Endothelial cell of umbilical vein (primary cell): ENCODE measurements at regions not wholly inside any gene's neighbourhood (a gene's known extent, or its start where the extent isn't known, plus 50 kb on each side); places are given as distances from the start of the nearest gene placed in this dataset.

Source experiments
- BruUV-seq: library from RNA; stranded (reverse); fragments of 400-500 nt; replicated peaks from 2 replicates; lab custom pipeline; 2021; lab: Mats Ljungman, UMichigan
- CTCF ChIA-PET: fragments of 300-600, 350-600 bp; sonication (Branson Sonifier 250); formaldehyde crosslinking; loops from one replicate; lab custom pipeline; 2021; ENCODE audit warnings: antibody characterized with exemption, inconsistent platforms; lab: Charles Lee
- POLR2A ChIA-PET: fragments of 300-600, 350-600 bp; sonication (Branson Sonifier 250); formaldehyde crosslinking; loops from one replicate; lab custom pipeline; 2021; ENCODE audit warnings: antibody characterized with exemption, inconsistent platforms; lab: Charles Lee
- DNase-seq: peaks from one replicate; pipeline ENCODE4 v3.0.0-alpha.2; 2011; ENCODE audit warnings: low read depth, low spot score
- FAIRE-seq: peaks from 2 replicates; lab custom pipeline; 2011; peaks lifted over from hg19 to GRCh38; lab: Jason Lieb, UNC
- H2AFZ ChIP-seq: 2 replicates; pipeline ENCODE4 v1.6.0; 2012; ENCODE audit warnings: low read depth, low read length, control low read depth, inconsistent platforms
- H3K27ac ChIP-seq: 2 replicates; pipeline ENCODE4 v1.5.1; 2011; ENCODE audit warnings: low read depth, mild to moderate bottlenecking, control low read depth, low read length, moderate library complexity; ENCODE audit not compliant: insufficient read depth
- H3K27me3 ChIP-seq, 2 experiments: 2 replicates each; pipeline versions ENCODE4 v1.6.0 to v1.6.1; 2011; ENCODE audit warnings: low read length in 2 of 2, mixed read lengths in 1 of 2; ENCODE audit not compliant: control insufficient read depth in 2 of 2, insufficient read depth in 2 of 2
- H3K36me3 ChIP-seq, 2 experiments: 2 replicates in 1 of 2; 3 replicates in 1 of 2; pipeline ENCODE4 v1.5.1; 2011; ENCODE audit warnings: low read length in 2 of 2, mild to moderate bottlenecking in 1 of 2, moderate library complexity in 1 of 2; ENCODE audit not compliant: control insufficient read depth in 2 of 2, insufficient read depth in 2 of 2; ENCODE audit errors: extremely low read depth in 1 of 2
- H3K4me1 ChIP-seq: 3 replicates; pipeline ENCODE4 v1.5.1; 2011; ENCODE audit warnings: mild to moderate bottlenecking, low read length; ENCODE audit not compliant: control insufficient read depth, insufficient read depth; ENCODE audit errors: extremely low read depth
- H3K4me2 ChIP-seq: 2 replicates; pipeline ENCODE4 v1.6.1; 2011; ENCODE audit warnings: low read length, control low read depth, mixed read lengths; ENCODE audit not compliant: insufficient read depth
- H3K4me3 ChIP-seq, 3 experiments: fragments of 200-600 bp in 1 of 3; sonication (generic), shearing (Covaris generic) in 1 of 3; replicated peaks in 1 of 3; 2 replicates each; pipeline ENCODE4 v1.5.1; 2011 to 2016; ENCODE audit warnings: control low read depth in 3 of 3, low read length in 3 of 3, mild to moderate bottlenecking in 2 of 3, inconsistent platforms in 1 of 3, low read depth in 1 of 3, moderate library complexity in 1 of 3; ENCODE audit not compliant: insufficient read depth in 1 of 3
- H3K79me2 ChIP-seq: 2 replicates; pipeline ENCODE4 v1.6.0; 2012; ENCODE audit warnings: low read length, inconsistent platforms; ENCODE audit not compliant: control insufficient read depth, insufficient read depth
- H3K9ac ChIP-seq: replicated peaks from 2 replicates; pipeline ENCODE3; 2011; ENCODE audit warnings: low read length, control low read depth; ENCODE audit not compliant: insufficient read depth; ENCODE audit errors: extremely low read depth
- H3K9me1 ChIP-seq: replicated peaks from 3 replicates; pipeline ENCODE4 v1.6.0; 2011; ENCODE audit warnings: mild to moderate bottlenecking, low read length; ENCODE audit not compliant: control insufficient read depth, insufficient read depth; ENCODE audit errors: extremely low read depth
- H3K9me3 ChIP-seq: replicated peaks from 2 replicates; pipeline ENCODE4 v1.5.1; 2012; ENCODE audit warnings: low read length, inconsistent platforms; ENCODE audit not compliant: control insufficient read depth, insufficient read depth
- H4K20me1 ChIP-seq: replicated peaks from 2 replicates; pipeline ENCODE3; 2011; ENCODE audit warnings: mild to moderate bottlenecking, low read length; ENCODE audit not compliant: control insufficient read depth, insufficient read depth; ENCODE audit errors: extremely low read depth
- EZH2 ChIP-seq: IDR thresholded peaks from 2 replicates; pipeline ENCODE4 v1.6.1; 2012; ENCODE audit warnings: borderline replicate concordance, low read depth, mild to moderate bottlenecking, moderate library complexity, low read length, inconsistent platforms; ENCODE audit not compliant: severe bottlenecking
- FOS ChIP-seq: IDR thresholded peaks from 2 replicates; pipeline ENCODE4 v1.6.1; 2011; ENCODE audit warnings: mild to moderate bottlenecking, low read length, moderate library complexity, borderline replicate concordance; ENCODE audit not compliant: insufficient read depth
- GATA2 ChIP-seq: IDR thresholded peaks from 2 replicates; pipeline ENCODE4 v1.7.0; 2011; ENCODE audit warnings: low read depth, mild to moderate bottlenecking, moderate library complexity, mixed read lengths, low read length; ENCODE audit not compliant: insufficient read length, insufficient read depth
- JUN ChIP-seq: IDR thresholded peaks from 2 replicates; pipeline ENCODE4 v1.6.1; 2011; ENCODE audit warnings: borderline replicate concordance, low read depth; ENCODE audit not compliant: insufficient read length, insufficient read depth
- MYC ChIP-seq: IDR thresholded peaks from one replicate; pipeline ENCODE4 v1.6.1; 2011; ENCODE audit warnings: mild to moderate bottlenecking, low read depth, low read length
- POLR2A ChIP-seq: IDR thresholded peaks from 2 replicates; pipeline ENCODE4 v1.6.1; 2012; ENCODE audit warnings: low read depth, mild to moderate bottlenecking, control low read depth, low read length
- POLR2AphosphoS5 ChIP-seq: IDR thresholded peaks from 2 replicates; pipeline ENCODE4 v1.6.1; 2012; ENCODE audit warnings: low read depth, mild to moderate bottlenecking, control low read depth, low read length, moderate library complexity; ENCODE audit not compliant: insufficient read depth
- dilution Hi-C: fragments of 300-500 bp; cut with MboI; formaldehyde crosslinking; loops from one replicate; pipeline ENCODE4 v1.15.0; 2019; ENCODE audit warnings: low sequenced_read_pairs; ENCODE audit not compliant: extremely low pct_ligation_motif_present
- intact Hi-C: fragments of 100-400 bp; cut with micrococcal nuclease; formaldehyde crosslinking; loops from one replicate; pipeline ENCODE4 v1.10.0; 2022
- TF ChIP-seq, protein P1 (sequence below), 2 donors: IDR thresholded peaks; 1 replicate in 1 of 2; 2 replicates in 1 of 2; pipeline ENCODE4 v1.5.1; 2011; ENCODE audit warnings: low read length in 2 of 2, mild to moderate bottlenecking in 2 of 2, moderate library complexity in 2 of 2, control low read depth in 1 of 2, inconsistent platforms in 1 of 2, low read depth in 1 of 2; ENCODE audit not compliant: insufficient read depth in 1 of 2; ENCODE audit errors: extremely low read depth in 1 of 2
- TF ChIP-seq, protein P2 (sequence below): IDR thresholded peaks from 2 replicates; pipeline ENCODE4 v1.6.1; 2011; ENCODE audit not compliant: insufficient read depth, insufficient read length

- intact Hi-C loops: loop anchor here (2.0 to 5.0 kb wide), 3 partner anchors 63 to 267 kb away; partner anchors contain the start of gene USP24
- DNase-seq (no peak), FAIRE-seq (no peak)
- POLR2A ChIA-PET: no interaction called here
- dilution Hi-C loops: no loop called here
- H3K9me3 ChIP-seq: no peaks in the 10 kb centered on the region
- H3K27me3 ChIP-seq: no peaks in the 10 kb centered on the region
- BruUV-seq: no TSS peak
- no peak overlapping the region for H3K27ac ChIP-seq
- no peak overlapping the region for H3K4me2 ChIP-seq
- no peak overlapping the region for H2AFZ ChIP-seq
- no peak overlapping the region for H3K4me3 ChIP-seq
- no peaks in the 10 kb centered on the region for H3K36me3 ChIP-seq
- H3K9ac ChIP-seq: no peak overlapping the region
- H3K4me1 ChIP-seq: no peaks in the 10 kb centered on the region
- H3K9me1 ChIP-seq: no peaks in the 10 kb centered on the region
- H4K20me1 ChIP-seq: no peaks in the 10 kb centered on the region
- TF ChIP-seq MYC (no peak), EZH2 (no peak), POLR2A (no peak), POLR2AphosphoS5 (no peak), GATA2 (no peak), JUN (no peak), FOS (no peak)
- TF ChIP-seq, protein P1, sequence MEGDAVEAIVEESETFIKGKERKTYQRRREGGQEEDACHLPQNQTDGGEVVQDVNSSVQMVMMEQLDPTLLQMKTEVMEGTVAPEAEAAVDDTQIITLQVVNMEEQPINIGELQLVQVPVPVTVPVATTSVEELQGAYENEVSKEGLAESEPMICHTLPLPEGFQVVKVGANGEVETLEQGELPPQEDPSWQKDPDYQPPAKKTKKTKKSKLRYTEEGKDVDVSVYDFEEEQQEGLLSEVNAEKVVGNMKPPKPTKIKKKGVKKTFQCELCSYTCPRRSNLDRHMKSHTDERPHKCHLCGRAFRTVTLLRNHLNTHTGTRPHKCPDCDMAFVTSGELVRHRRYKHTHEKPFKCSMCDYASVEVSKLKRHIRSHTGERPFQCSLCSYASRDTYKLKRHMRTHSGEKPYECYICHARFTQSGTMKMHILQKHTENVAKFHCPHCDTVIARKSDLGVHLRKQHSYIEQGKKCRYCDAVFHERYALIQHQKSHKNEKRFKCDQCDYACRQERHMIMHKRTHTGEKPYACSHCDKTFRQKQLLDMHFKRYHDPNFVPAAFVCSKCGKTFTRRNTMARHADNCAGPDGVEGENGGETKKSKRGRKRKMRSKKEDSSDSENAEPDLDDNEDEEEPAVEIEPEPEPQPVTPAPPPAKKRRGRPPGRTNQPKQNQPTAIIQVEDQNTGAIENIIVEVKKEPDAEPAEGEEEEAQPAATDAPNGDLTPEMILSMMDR (IDR thresholded peaks at IDR 0.05; ENCODE audit: extremely low read depth in 1 of 2, insufficient read depth in 1 of 2, low read depth in 1 of 2, low read length in 2 of 2): no peak
- TF ChIP-seq, protein P2, sequence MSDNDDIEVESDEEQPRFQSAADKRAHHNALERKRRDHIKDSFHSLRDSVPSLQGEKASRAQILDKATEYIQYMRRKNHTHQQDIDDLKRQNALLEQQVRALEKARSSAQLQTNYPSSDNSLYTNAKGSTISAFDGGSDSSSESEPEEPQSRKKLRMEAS: no peak
- no peaks in the 10 kb centered on the region for H3K79me2 ChIP-seq
- CTCF ChIA-PET: interaction anchor here (1.1 to 2.2 kb wide), 5 partner anchors 34 to 1245 kb away, joined by 4 to 9 read pairs (median 6); no protein-coding TSS in a partner anchor
Measured at GRCh38 chr1:55339681-55340080, 124.5 kb upstream of the USP24 start.
